BJ (cell line): ENCODE measurements at regions not wholly inside any gene's neighbourhood (a gene's known extent, or its start where the extent isn't known, plus 50 kb on each side); places are given as distances from the start of the nearest gene placed in this dataset.

Experiments
- CTCF ChIA-PET: fragments of 350-600 bp; formaldehyde crosslinking; extraction: SDS; loops from one replicate; lab custom pipeline; 2021; ENCODE audit warnings: antibody characterized with exemption, inconsistent platforms; lab: Yijun Ruan, JAX
- POLR2A ChIA-PET: fragments of 300-600 bp; sonication (Branson Sonifier 250); formaldehyde crosslinking; extraction: SDS; loops from one replicate; lab custom pipeline; 2021; ENCODE audit warnings: antibody characterized with exemption; lab: Charles Lee
- DNase-seq: peaks from one replicate; pipeline ENCODE4 v3.0.0-alpha.2; 2011; ENCODE audit warnings: low read depth
- H3K27me3 ChIP-seq: 2 replicates; pipeline ENCODE4 v1.6.0; 2011; ENCODE audit warnings: low read length; ENCODE audit not compliant: control insufficient read depth, insufficient read depth
- H3K36me3 ChIP-seq: 2 replicates; pipeline ENCODE4 v1.5.1; 2011; ENCODE audit warnings: low read length; ENCODE audit not compliant: control insufficient read depth, insufficient read depth
- H3K4me3 ChIP-seq: 2 replicates; pipeline ENCODE4 v1.5.1; 2011; ENCODE audit warnings: low read depth, mild to moderate bottlenecking, control low read depth, low read length
- TF ChIP-seq, protein P1 (sequence below): IDR thresholded peaks from 2 replicates; pipeline ENCODE4 v1.5.1; 2011; ENCODE audit warnings: low read depth, mild to moderate bottlenecking, control low read depth, inconsistent platforms, low read length, moderate library complexity; ENCODE audit not compliant: insufficient read depth

- Histone ChIP-seq H3K36me3 (no peaks in the 10 kb centered on the region), H3K4me3 (no peak overlapping the region), H3K27me3 (no peaks in the 10 kb centered on the region)
- TF ChIP-seq, protein P1, sequence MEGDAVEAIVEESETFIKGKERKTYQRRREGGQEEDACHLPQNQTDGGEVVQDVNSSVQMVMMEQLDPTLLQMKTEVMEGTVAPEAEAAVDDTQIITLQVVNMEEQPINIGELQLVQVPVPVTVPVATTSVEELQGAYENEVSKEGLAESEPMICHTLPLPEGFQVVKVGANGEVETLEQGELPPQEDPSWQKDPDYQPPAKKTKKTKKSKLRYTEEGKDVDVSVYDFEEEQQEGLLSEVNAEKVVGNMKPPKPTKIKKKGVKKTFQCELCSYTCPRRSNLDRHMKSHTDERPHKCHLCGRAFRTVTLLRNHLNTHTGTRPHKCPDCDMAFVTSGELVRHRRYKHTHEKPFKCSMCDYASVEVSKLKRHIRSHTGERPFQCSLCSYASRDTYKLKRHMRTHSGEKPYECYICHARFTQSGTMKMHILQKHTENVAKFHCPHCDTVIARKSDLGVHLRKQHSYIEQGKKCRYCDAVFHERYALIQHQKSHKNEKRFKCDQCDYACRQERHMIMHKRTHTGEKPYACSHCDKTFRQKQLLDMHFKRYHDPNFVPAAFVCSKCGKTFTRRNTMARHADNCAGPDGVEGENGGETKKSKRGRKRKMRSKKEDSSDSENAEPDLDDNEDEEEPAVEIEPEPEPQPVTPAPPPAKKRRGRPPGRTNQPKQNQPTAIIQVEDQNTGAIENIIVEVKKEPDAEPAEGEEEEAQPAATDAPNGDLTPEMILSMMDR, result no peak
- DNase-seq, result no peak
- POLR2A ChIA-PET, result no interaction called here
- CTCF ChIA-PET, result interaction anchor here (1.1 kb wide), 1 partner anchor 19 kb away, joined by 3 read pairs; no protein-coding TSS in a partner anchor
Observed at GRCh38 chr14:85191986-85192385, 338.0 kb upstream of the FLRT2 start.

- H3K27me3 ChIP-seq, result no peaks in the 10 kb centered on the region
- POLR2A ChIA-PET, result no interaction called here
- no peak for DNase-seq
Observed at GRCh38 chr14:85195872-85196477, 334.0 kb upstream of the FLRT2 start.

DNA sequence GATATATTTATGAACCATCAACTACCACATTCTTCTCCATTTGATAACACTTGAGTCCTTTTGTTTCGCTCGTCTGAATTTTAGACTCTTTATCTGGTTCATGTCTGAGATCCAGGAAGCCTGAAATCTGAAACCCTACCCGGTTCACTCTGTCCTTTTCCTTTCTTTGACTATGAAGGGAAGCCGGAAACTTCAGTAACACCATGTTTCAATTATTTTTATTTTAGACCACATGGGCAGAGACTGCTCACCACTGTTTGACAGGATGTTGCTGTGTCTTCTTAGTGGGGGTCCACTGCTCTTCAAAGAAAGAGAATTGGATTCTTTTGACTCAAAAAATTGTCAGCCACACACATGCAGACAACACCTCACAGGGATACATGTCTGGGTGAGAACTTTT, 331.9 kb upstream of the FLRT2 start:
- ChIA-PET POLR2A (no interaction called here), CTCF (no interaction called here)
- no peak for DNase-seq
- TF ChIP-seq, protein P1, result no peak
- H3K27me3 ChIP-seq, result no peaks in the 10 kb centered on the region
- H3K4me3 ChIP-seq, result no peak overlapping the region
- no peaks in the 10 kb centered on the region for H3K36me3 ChIP-seq

More at GRCh38 chr14:85195872-85196477, 334.0 kb upstream of the FLRT2 start:
- Histone ChIP-seq H3K36me3 (no peaks in the 10 kb centered on the region), H3K4me3 (no peak overlapping the region)
- TF ChIP-seq, protein P1, result peak; percentile 59
- CTCF ChIA-PET, result interaction anchor here (0.7 to 2.5 kb wide), 3 partner anchors 18 to 333 kb away, joined by 3 to 5 read pairs (median 5); no protein-coding TSS in a partner anchor

DNA sequence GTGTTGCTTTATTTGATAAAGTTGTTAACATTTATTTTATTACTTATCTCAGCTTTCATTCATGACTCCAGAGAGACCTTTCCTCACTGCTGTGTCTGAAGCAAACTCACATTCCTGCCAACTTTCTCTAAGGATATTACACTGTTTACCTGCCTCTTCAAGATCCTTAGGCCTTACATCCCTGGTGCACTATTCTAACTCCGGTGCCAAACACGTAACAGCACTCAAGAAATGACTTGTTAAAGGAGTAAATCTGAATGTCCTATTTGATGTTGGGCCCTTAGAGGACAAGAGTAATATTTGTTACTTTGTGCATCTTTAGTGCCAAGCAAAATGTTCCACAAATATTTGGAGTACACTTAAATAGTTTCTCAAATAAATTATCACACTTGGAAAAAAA, 324.1 kb upstream of the FLRT2 start:
- H3K4me3 ChIP-seq, result no peak overlapping the region
- no peaks in the 10 kb centered on the region for H3K27me3 ChIP-seq
- TF ChIP-seq, protein P1, result no peak
- ChIA-PET POLR2A (no interaction called here), CTCF (no interaction called here)
- H3K36me3 ChIP-seq, result no peaks in the 10 kb centered on the region; the same call in 1 of the 2 replicates
- DNase-seq, result no peak

DNA sequence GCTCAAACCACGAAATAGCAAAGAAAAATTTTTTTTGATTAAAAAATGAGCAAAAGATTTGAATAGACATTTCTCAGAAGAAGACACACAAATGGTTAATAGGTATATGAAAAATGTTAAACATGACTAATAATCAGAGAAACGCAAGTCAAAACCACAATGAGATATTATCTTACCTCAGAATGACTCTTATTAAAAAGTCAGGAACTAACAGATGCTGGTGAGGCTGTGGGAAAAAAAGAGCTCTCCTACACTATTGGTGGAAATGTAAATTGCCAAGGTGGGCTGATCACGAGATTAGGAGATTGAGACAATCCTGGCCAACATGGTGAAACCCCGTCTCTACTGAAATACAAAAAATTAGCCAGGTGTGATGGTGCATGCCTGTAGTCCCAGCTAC, 315.5 kb upstream of the FLRT2 start:
- TF ChIP-seq, protein P1, result no peak
- Histone ChIP-seq H3K36me3 (no peaks in the 10 kb centered on the region), H3K27me3 (no peaks in the 10 kb centered on the region), H3K4me3 (no peak overlapping the region)
- DNase-seq, result no peak
- ChIA-PET POLR2A (interaction anchor here (0.6 kb wide), 1 partner anchor 42 kb away, joined by 3 read pairs; no protein-coding TSS in a partner anchor), CTCF (interaction anchor here (1.3 kb wide), 1 partner anchor 19 kb away, joined by 5 read pairs; no protein-coding TSS in a partner anchor)
